Vagina (tissue), 2 donors: ENCODE measurements at regions not wholly inside any gene's neighbourhood (a gene's known extent, or its start where the extent isn't known, plus 50 kb on each side); places are given as distances from the start of the nearest gene placed in this dataset.

Experiments
- CTCF ChIP-seq, 3 experiments: fragments of 450-650 bp in 2 of 3; fragments of 200-600 bp in 1 of 3; sonication (generic) in 1 of 3; IDR thresholded peaks; one replicate each; pipeline ENCODE4 v1.5.1; 2017 to 2019; ENCODE audit warnings: antibody characterized with exemption in 3 of 3, mild to moderate bottlenecking in 2 of 3, moderate library complexity in 2 of 3
- POLR2A ChIP-seq, 2 donors: fragments of 450-650 bp; IDR thresholded peaks; one replicate each; pipeline ENCODE4 v1.6.1; 2017; ENCODE audit warnings: antibody characterized with exemption in 2 of 2, mild to moderate bottlenecking in 2 of 2, moderate library complexity in 2 of 2
- POLR2AphosphoS5 ChIP-seq, 2 donors: sonication (generic); formaldehyde crosslinking; IDR thresholded peaks; one replicate each; pipeline ENCODE4 v1.9.0; 2017; ENCODE audit warnings: antibody characterized with exemption in 2 of 2, mild to moderate bottlenecking in 2 of 2, low read depth in 1 of 2; ENCODE audit not compliant: insufficient read depth in 1 of 2

- TF ChIP-seq CTCF (IDR thresholded peaks at IDR 0.05) = no peak
- no peak for TF ChIP-seq POLR2AphosphoS5 (IDR thresholded peaks at IDR 0.05; ENCODE audit: insufficient read depth in 1 of 2, low read depth in 1 of 2)
- no peak for TF ChIP-seq POLR2A (IDR thresholded peaks at IDR 0.05)
Measured at GRCh38 chr6:169082093-169082492, 171.6 kb downstream of the THBS2 start.
